ENCODE measurements at regions not wholly inside any gene's neighbourhood (a gene's known extent, or its start where the extent isn't known, plus 50 kb on each side); places are given as distances from the start of the nearest gene placed in this dataset.

DNA sequence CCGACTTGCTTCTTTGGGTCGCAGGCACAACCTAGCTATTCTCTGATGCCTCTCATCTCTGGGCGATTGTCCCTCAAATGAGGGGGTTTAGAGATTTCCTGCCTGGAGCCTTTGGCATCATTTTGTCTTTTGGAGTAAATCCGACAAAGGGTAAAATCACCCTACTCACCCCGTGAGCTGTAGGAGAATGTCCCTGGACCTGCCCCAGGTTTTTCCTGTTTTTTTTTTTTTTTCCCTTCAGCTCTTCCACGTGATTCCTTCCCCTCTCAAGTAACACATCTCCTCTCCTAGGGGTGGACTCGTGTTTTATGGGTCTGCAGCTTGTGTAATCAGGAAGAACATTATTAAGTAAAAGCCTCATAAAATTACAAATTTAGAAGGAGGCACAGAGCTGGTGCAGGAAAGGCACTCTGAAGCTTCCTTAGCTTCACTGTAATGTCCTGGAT lies 128.4 kb upstream of the ZNF746 start:
- H3K4me1 ChIP-seq = peaks cover 0 to 30% (median 21%) of the 10 kb centered on the region in 12 donors
- no peak overlapping the region for H3K4me3 ChIP-seq
- DNase-seq (no peak), ATAC-seq (no peak)
- H3K27me3 ChIP-seq = no peaks in the 10 kb centered on the region
- WGBS, 4 donors = 56 to 66% (median 60%) methylated on average over 7 of the region's 7 CpGs
- TF ChIP-seq POLR2A (IDR thresholded peaks at IDR 0.05) = no peak
- TF ChIP-seq, protein P1, sequence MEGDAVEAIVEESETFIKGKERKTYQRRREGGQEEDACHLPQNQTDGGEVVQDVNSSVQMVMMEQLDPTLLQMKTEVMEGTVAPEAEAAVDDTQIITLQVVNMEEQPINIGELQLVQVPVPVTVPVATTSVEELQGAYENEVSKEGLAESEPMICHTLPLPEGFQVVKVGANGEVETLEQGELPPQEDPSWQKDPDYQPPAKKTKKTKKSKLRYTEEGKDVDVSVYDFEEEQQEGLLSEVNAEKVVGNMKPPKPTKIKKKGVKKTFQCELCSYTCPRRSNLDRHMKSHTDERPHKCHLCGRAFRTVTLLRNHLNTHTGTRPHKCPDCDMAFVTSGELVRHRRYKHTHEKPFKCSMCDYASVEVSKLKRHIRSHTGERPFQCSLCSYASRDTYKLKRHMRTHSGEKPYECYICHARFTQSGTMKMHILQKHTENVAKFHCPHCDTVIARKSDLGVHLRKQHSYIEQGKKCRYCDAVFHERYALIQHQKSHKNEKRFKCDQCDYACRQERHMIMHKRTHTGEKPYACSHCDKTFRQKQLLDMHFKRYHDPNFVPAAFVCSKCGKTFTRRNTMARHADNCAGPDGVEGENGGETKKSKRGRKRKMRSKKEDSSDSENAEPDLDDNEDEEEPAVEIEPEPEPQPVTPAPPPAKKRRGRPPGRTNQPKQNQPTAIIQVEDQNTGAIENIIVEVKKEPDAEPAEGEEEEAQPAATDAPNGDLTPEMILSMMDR (IDR thresholded peaks at IDR 0.05) = no peak
- no peaks in the 10 kb centered on the region for H3K9me3 ChIP-seq
- intact Hi-C loops (cut with DNase I) = loop anchor here in 3 of 10 donors (5.0 to 10.0 kb wide), 4 partner anchors 89 to 361 kb away; partner anchors contain the start of genes ZNF746 (in 2 of the 3) and ZNF783 (in 1 of the 3)
- H3K36me3 ChIP-seq = peaks cover 0 to 4% (median 2%) of the 10 kb centered on the region in 9 donors
- H3K27ac ChIP-seq = peak overlapping the region in 1 of 12 donors; percentile 91

DNA sequence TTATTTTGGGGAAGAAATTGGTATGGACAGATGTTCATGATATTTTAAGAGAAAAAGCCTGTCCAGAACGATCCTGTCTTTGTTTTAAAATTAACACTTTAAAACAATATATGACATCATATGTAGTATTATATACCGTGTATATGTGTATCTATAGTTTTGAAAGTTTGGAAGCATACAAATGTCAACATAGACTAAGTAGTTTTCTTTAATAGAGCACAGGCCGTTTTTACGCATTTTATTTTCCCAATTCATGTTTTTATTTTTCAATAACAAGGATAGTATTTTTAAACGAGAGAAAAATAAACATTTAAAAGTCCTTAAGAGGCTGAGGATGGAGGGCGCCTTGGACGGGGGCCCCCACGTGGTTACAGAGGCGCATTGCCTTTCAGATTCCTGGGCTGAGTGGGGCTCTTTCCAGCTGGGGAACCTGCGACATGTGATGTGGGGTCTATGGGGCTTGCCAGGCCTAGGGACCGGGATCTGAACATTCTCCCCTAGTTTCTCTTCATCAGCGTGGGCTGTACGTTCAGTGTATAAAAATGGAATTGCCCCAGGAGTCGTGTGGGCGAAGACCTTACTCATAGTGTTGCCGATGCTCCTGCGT lies 127.8 kb upstream of the ZNF746 start:
- Histone ChIP-seq H3K9me3 (no peaks in the 10 kb centered on the region), H3K4me3 (peak overlapping the region in 11 of 12 donors; percentile 79 to 100 (median 97)), H3K27ac (peak overlapping the region in 10 of 12 donors; percentile 85 to 91 (median 90)), H3K36me3 (peaks cover 0 to 10% (median 7%) of the 10 kb centered on the region in 9 donors), H3K27me3 (no peaks in the 10 kb centered on the region), H3K4me1 (peaks cover 0 to 30% (median 21%) of the 10 kb centered on the region in 12 donors)
- DNase-seq = peak; percentile 39 to 76 (median 58)
- intact Hi-C loops (cut with DNase I) = loop anchor here in 3 of 10 donors (5.0 to 10.0 kb wide), 4 partner anchors 89 to 361 kb away; partner anchors contain the start of genes ZNF746 (in 2 of the 3) and ZNF783 (in 1 of the 3)
- TF ChIP-seq, protein P1 (IDR thresholded peaks at IDR 0.05) = peak; percentile 38 to 82 (median 68)
- TF ChIP-seq POLR2A (IDR thresholded peaks at IDR 0.05) = no peak
- 31 to 54% (median 36%) methylated on average over 17 of the region's 17 CpGs for WGBS, 4 donors
- ATAC-seq = peak in 2 of 4 donors; percentile 29 to 56

DNA sequence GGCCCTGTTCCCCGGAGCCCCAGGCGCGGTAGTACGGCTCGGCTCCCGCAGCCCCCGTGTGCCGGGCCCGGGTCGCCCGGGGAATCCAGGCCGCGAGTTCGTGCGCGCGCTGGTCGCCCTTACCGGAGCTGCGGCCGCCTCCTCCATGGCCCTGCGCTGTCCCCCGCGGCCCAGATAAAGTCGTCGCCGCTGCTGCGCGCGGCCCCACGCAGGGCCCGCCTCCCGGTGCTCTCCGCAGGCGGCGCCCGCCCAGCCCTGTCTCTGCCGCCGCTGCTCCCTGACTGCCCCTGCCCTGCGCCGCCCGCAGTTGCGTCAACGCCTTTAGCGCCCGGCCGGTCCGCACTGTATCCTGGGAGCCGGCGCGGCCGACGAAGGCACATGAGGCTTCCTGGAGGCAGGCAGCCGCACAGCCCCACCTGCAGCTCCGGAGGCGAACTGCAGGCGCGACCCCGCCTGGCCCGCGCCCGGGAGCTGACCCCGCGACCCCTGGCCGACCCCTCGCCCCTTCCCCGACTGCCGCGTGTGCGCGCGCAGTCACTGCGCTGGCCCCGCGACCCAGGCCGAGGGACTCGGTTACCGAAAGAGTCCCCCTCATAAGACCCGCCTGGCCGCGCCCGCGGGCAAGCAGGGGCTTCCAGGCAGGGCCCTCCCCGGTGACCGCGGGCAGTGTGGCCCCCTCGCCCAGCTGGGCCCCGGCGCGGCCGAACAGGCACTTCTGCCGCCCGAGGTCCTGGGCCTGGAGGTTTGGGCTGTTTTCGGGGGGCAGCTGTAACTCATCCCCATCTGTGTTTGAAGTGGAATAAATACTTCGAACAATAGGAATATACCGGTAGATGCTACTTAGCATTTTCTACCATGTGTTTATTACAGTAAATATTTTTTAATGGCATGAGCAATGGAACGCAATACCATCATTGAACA lies 127.1 kb upstream of the ZNF746 start:
- peak overlapping the region; percentile 79 to 100 (median 97) for H3K4me3 ChIP-seq
- DNase-seq (peak; percentile 93 to 98 (median 96)), ATAC-seq (peak; percentile 96 to 98 (median 98))
- 1 to 3% (median 1%) methylated on average over 33 to 97 of the region's 97 CpGs for WGBS, 4 donors
- H3K27ac ChIP-seq = peak overlapping the region; percentile 81 to 91 (median 89)
- peaks cover 0 to 30% (median 21%) of the 10 kb centered on the region in 12 donors for H3K4me1 ChIP-seq
- intact Hi-C loops (cut with DNase I) = loop anchor here in 3 of 10 donors (5.0 to 10.0 kb wide), 5 partner anchors 90 to 360 kb away; partner anchors contain the start of genes ZNF746 (in 2 of the 3), ZNF783 (in 1 of the 3) and ZNF862 (in 1 of the 3)
- no peaks in the 10 kb centered on the region for H3K9me3 ChIP-seq
- no peaks in the 10 kb centered on the region for H3K27me3 ChIP-seq
- peaks cover 0 to 17% (median 15%) of the 10 kb centered on the region in 9 donors for H3K36me3 ChIP-seq
- TF ChIP-seq POLR2A (IDR thresholded peaks at IDR 0.05) = peak in 1 of 2 donors; percentile 73
- TF ChIP-seq, protein P1 (IDR thresholded peaks at IDR 0.05) = peak in 11 of 12 donors; percentile 94 to 100 (median 99)
